ENCODE measurements at regions not wholly inside any gene's neighbourhood (a gene's known extent, or its start where the extent isn't known, plus 50 kb on each side); places are given as distances from the start of the nearest gene placed in this dataset.
"Not testable (repeated sequence)": the region's sequence is repeated elsewhere in the genome, so short reads cannot be mapped to it uniquely, and the experiment has no call there.

GRCh38 chr17:63291258-63291657 lies 154.8 kb downstream of the CYB561 start:
- DNase-seq (ENCODE audit: low read depth), result no peak
- TF ChIP-seq, protein P1, sequence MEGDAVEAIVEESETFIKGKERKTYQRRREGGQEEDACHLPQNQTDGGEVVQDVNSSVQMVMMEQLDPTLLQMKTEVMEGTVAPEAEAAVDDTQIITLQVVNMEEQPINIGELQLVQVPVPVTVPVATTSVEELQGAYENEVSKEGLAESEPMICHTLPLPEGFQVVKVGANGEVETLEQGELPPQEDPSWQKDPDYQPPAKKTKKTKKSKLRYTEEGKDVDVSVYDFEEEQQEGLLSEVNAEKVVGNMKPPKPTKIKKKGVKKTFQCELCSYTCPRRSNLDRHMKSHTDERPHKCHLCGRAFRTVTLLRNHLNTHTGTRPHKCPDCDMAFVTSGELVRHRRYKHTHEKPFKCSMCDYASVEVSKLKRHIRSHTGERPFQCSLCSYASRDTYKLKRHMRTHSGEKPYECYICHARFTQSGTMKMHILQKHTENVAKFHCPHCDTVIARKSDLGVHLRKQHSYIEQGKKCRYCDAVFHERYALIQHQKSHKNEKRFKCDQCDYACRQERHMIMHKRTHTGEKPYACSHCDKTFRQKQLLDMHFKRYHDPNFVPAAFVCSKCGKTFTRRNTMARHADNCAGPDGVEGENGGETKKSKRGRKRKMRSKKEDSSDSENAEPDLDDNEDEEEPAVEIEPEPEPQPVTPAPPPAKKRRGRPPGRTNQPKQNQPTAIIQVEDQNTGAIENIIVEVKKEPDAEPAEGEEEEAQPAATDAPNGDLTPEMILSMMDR (IDR thresholded peaks at IDR 0.05; ENCODE audit: control insufficient read depth, extremely low read depth, insufficient read depth), result no peak
- no peak overlapping the region for H3K4me3 ChIP-seq (ENCODE audit: low read depth, low read length)

DNA sequence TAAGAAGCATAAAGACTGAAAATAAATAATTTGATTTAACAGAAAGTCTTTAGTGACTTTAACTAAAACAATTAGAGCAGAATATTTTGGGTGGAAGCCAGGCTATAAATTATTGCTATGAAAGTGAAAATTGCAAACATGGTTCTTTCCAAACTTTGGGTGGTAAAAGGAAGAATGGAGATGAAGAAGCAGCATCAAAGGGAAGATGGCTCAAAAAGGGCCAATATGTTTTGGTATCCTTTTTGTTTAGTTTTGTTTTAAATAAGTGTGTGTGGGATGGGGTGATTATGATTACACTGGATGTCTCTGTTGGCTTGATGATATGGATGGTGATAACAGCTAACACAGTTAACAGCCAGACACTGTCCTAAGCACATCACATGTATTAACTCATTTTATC lies 153.7 kb downstream of the CYB561 start:
- DNase-seq (ENCODE audit: low read depth), result no peak
- no peak overlapping the region for H3K4me3 ChIP-seq (ENCODE audit: low read depth, low read length)
- TF ChIP-seq, protein P1 (IDR thresholded peaks at IDR 0.05; ENCODE audit: control insufficient read depth, extremely low read depth, insufficient read depth), result no peak

DNA sequence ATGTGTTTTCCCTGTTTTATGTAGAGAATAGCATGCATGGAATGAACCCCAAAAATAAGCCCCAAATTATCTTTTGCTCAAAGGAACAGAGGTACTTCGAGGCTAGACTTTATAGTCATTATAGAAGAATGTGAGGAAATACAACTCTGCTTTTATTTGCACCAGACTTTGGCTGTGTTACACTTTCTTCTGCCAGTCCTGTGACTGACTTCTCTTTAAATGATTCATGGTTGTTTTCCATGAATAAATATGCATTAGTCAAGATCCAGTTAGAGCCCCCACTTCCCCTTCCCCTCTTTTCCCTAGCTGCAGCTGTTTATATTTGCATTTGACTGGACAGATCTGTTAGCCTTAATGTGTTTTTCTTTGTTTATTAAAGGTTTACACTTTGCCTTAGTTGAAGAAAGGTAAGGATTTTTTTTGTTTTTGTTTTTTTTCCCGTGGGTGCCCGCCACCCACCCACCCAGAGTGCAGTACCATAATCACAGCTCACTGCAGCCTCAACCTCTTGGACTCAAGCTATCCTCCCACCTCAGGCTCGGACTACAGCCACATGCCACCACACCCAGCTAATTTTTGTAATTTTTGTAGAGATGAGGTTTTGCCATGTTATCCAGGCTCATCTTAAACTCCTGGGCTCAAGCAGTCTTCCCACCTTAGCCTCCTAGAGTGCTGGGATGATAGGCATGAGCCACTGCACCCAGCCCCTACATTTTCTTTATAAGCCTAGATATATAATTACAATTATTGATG lies 152.6 kb downstream of the CYB561 start:
- TF ChIP-seq, protein P1 (IDR thresholded peaks at IDR 0.05; ENCODE audit: control insufficient read depth, extremely low read depth, insufficient read depth), result no peak
- no peak for DNase-seq (ENCODE audit: low read depth)
- H3K4me3 ChIP-seq (ENCODE audit: low read depth, low read length), result no peak overlapping the region

DNA sequence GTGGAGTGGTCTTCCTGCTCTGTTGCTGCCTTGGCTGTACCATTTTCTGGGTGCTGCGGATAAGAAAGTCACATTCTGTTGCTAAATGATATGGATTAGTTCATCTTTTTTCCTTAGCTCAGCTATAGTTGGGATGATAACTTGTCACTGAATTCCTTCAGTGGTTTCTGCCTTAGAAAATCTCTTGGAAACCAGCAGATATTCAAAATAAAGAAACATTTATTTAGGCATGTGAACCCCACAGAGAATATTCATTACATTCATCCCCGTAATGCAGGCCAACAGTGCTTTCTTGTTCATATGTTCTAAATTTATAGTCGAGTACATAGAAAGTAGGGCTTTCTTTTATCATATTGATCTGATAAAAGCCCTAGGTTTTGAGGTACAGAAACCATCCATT lies 151.3 kb downstream of the CYB561 start:
- DNase-seq (ENCODE audit: low read depth), result no peak
- TF ChIP-seq, protein P1 (IDR thresholded peaks at IDR 0.05; ENCODE audit: control insufficient read depth, extremely low read depth, insufficient read depth), result no peak
- no peak overlapping the region for H3K4me3 ChIP-seq (ENCODE audit: low read depth, low read length)

DNA sequence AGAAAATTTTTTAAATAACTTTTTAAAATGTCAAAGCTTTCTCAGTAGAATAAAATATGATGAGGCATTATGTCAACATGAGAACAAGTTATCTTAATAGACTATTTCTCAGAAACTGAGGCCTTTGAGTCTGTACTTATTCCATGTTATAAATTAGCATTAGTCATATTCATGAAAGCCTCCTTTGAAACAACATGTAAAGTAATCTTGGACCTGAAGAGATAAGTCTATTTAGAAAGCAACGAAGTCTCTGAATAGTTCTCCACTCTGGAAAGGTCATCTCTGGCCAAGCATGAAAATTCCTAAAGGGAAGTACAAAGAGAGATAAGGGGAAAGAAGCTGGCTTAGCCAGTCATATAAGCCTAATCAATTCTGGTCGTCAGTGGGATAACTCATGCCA lies 150.8 kb downstream of the CYB561 start:
- DNase-seq (ENCODE audit: low read depth), result no peak
- TF ChIP-seq, protein P1 (IDR thresholded peaks at IDR 0.05; ENCODE audit: control insufficient read depth, extremely low read depth, insufficient read depth), result no peak

GRCh38 chr17:63295839-63296590 lies 150.1 kb downstream of the CYB561 start:
- H3K4me3 ChIP-seq (ENCODE audit: low read depth, low read length), result no peak overlapping the region
- no peak for DNase-seq (ENCODE audit: low read depth)
- TF ChIP-seq, protein P1 (IDR thresholded peaks at IDR 0.05; ENCODE audit: control insufficient read depth, extremely low read depth, insufficient read depth), result no peak

More for the DNA sequence above, 150.8 kb downstream of the CYB561 start:
- no peak overlapping the region for H3K4me3 ChIP-seq (ENCODE audit: low read depth, low read length)

DNA sequence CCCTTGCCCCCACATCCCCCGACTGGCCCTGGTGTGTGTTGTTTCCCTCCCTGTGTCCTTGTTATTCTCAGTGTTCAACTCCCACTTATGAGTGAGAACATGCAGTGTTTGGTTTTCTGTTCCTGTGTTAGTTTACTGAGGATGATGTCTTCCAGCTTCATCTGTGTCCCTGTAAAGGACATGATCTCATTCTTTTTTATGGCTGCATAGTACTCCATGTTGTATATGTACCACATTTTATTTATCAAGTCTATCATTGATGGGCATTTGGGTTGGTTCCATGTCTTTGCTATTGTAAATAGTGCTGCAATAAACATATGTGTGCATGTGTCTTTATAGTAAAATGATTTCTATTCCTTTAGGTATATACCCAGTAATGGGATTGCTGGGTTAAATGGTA lies 147.2 kb downstream of the CYB561 start:
- not testable (repeated sequence) for H3K4me3 ChIP-seq (ENCODE audit: low read depth, low read length); DNase-seq (ENCODE audit: low read depth)
